ENCODE measurements at regions not wholly inside any gene's neighbourhood (a gene's known extent, or its start where the extent isn't known, plus 50 kb on each side); places are given as distances from the start of the nearest gene placed in this dataset.

DNA sequence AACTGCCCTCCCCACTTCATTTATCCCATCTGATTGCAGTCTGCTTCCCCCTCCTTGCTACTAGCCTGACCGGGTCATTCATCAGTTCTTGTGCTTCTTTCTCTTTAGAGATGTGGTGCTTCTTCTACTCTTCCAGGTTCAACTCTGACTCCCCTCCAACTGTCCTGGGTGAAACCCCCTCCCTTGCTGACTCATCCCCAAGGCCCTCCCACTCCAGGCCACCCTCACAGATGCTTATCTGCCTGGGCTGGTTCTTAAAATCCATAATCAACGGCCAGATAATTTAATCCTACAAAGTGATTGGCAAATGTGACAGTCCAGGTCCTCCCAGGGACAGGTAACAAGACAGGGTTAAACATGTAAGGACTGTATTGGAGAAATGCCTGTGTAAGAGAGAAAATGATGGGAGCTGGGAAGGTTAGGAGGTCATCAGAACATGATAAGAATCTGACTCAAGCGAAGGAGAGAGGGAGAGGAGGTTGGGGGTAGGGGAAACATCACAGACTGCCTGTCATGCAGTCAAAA is 182.8 kb upstream of the C1QTNF7 start:
- no peak for DNase-seq
- Mint-ChIP-seq H3K27ac (ENCODE audit: unreplicated experiment) (no peak overlapping the region), H3K4me3 (ENCODE audit: unreplicated experiment) (no peak overlapping the region), H3K4me1 (ENCODE audit: low read depth, unreplicated experiment) (no peaks in the 10 kb centered on the region), H3K27me3 (ENCODE audit: unreplicated experiment) (no peaks in the 10 kb centered on the region), H3K9me3 (ENCODE audit: unreplicated experiment) (no peaks in the 10 kb centered on the region), H3K36me3 (ENCODE audit: unreplicated experiment) (no peaks in the 10 kb centered on the region)
- TF ChIP-seq, protein P1, sequence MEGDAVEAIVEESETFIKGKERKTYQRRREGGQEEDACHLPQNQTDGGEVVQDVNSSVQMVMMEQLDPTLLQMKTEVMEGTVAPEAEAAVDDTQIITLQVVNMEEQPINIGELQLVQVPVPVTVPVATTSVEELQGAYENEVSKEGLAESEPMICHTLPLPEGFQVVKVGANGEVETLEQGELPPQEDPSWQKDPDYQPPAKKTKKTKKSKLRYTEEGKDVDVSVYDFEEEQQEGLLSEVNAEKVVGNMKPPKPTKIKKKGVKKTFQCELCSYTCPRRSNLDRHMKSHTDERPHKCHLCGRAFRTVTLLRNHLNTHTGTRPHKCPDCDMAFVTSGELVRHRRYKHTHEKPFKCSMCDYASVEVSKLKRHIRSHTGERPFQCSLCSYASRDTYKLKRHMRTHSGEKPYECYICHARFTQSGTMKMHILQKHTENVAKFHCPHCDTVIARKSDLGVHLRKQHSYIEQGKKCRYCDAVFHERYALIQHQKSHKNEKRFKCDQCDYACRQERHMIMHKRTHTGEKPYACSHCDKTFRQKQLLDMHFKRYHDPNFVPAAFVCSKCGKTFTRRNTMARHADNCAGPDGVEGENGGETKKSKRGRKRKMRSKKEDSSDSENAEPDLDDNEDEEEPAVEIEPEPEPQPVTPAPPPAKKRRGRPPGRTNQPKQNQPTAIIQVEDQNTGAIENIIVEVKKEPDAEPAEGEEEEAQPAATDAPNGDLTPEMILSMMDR (IDR thresholded peaks at IDR 0.05; ENCODE audit: partially characterized antibody, unreplicated experiment), result no peak

DNA sequence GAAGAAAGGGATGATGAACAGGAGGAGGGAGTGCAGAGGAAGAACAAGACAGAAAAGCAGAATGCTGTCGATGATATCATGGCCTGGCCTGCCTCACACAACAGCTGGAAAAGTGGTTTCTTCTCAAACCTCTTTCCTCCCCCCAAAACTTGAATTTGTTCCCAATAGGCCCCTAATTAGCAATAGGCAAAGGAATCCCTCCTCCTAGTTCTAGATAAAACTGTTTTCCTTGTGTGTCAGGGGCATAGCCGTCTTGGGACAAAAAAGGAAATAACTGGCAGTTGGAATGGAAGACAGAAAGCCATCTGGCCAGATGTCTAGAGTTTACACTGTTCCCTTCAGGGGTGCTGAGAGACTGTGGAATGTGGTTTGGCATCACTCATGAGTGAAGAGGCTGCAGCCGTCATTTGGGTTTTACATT is 177.8 kb upstream of the C1QTNF7 start:
- Mint-ChIP-seq H3K4me3 (ENCODE audit: unreplicated experiment) (no peak overlapping the region), H3K36me3 (ENCODE audit: unreplicated experiment) (no peaks in the 10 kb centered on the region), H3K4me1 (ENCODE audit: low read depth, unreplicated experiment) (no peaks in the 10 kb centered on the region), H3K9me3 (ENCODE audit: unreplicated experiment) (no peaks in the 10 kb centered on the region), H3K27me3 (ENCODE audit: unreplicated experiment) (no peaks in the 10 kb centered on the region), H3K27ac (ENCODE audit: unreplicated experiment) (no peak overlapping the region)
- TF ChIP-seq, protein P1 (IDR thresholded peaks at IDR 0.05; ENCODE audit: partially characterized antibody, unreplicated experiment), result no peak
- DNase-seq, result no peak

DNA sequence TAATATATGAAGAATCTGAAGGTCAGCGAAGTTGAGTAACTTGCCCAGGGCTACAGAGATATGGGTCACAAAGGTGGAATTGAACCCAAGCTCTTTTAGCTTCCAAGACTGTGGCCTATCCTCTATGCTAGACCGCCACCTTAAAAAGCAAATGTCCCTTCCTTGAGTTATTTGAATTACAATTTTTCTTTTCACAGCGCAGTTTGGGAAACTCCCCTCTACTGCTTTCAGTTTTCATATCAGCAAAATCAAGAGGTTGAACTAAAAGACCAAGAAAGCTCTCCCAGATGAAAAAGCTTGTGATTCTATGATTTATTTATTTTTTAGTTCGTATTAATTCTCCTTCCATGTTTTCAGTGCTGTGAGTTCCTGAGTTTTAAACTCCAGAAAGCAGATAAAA is 174.5 kb upstream of the C1QTNF7 start:
- H3K27me3 Mint-ChIP-seq (ENCODE audit: unreplicated experiment), result peaks cover 2% of the 10 kb centered on the region
- H3K4me3 Mint-ChIP-seq (ENCODE audit: unreplicated experiment), result no peak overlapping the region
- H3K36me3 Mint-ChIP-seq (ENCODE audit: unreplicated experiment), result no peaks in the 10 kb centered on the region
- no peak overlapping the region for H3K27ac Mint-ChIP-seq (ENCODE audit: unreplicated experiment)
- H3K4me1 Mint-ChIP-seq (ENCODE audit: low read depth, unreplicated experiment), result no peaks in the 10 kb centered on the region
- TF ChIP-seq, protein P1 (IDR thresholded peaks at IDR 0.05; ENCODE audit: partially characterized antibody, unreplicated experiment), result no peak
- H3K9me3 Mint-ChIP-seq (ENCODE audit: unreplicated experiment), result no peaks in the 10 kb centered on the region
- no peak for DNase-seq

DNA sequence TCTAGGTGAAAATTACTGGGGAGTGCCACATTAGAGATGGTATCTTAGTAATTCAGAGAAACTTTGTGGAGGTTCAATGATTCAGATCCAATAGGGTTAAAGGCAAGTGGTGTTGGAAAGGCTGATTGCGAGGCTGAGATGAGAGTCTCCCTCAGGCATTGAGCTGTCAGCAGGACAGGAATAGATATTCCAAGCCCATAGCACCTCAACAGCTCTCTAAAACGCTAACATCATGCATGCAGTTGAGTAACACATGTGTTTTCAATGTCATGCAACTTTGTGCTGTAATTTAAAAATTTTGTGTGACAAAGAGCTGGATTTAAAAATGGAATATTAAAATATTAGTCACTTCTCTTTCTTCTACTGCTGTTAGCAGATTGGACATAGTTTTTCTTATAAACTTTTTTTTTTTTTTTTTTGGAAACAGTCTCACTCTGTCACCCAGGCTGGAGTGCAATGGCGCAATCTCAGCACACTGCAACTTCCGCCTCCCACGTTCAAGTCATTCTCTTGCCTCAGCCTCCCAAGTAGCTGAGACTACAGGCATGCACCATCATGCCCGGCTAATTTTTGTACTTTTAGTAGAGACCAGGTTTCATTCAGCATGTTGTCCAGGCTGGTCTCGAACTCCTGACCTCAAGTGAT is 173.5 kb upstream of the C1QTNF7 start:
- Mint-ChIP-seq H3K4me1 (ENCODE audit: low read depth, unreplicated experiment) (no peaks in the 10 kb centered on the region), H3K27me3 (ENCODE audit: unreplicated experiment) (peaks cover 2% of the 10 kb centered on the region), H3K36me3 (ENCODE audit: unreplicated experiment) (no peaks in the 10 kb centered on the region), H3K9me3 (ENCODE audit: unreplicated experiment) (no peaks in the 10 kb centered on the region), H3K4me3 (ENCODE audit: unreplicated experiment) (no peak overlapping the region), H3K27ac (ENCODE audit: unreplicated experiment) (no peak overlapping the region)
- DNase-seq, result no peak
- TF ChIP-seq, protein P1 (IDR thresholded peaks at IDR 0.05; ENCODE audit: partially characterized antibody, unreplicated experiment), result no peak

DNA sequence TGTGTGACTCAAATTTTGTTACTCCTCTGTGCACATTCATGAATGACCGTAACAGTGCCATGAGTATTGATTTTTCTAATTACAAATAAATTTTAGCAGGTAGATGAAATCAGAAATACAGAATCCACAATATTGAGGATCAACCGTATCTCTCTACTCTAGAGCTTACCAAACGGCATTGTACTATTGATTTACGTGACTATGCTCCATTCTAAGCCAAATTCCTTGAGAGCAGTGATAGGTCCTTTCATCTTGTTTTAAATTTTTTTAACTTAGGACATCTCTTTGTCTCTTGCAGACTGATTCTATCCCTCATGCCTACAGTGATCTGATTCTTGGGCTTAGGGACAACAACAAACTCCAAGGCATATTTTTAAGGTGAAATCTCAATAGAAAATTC is 172.3 kb upstream of the C1QTNF7 start:
- Mint-ChIP-seq H3K36me3 (ENCODE audit: unreplicated experiment) (no peaks in the 10 kb centered on the region), H3K27ac (ENCODE audit: unreplicated experiment) (no peak overlapping the region), H3K9me3 (ENCODE audit: unreplicated experiment) (no peaks in the 10 kb centered on the region), H3K4me3 (ENCODE audit: unreplicated experiment) (no peak overlapping the region), H3K27me3 (ENCODE audit: unreplicated experiment) (peaks cover 2% of the 10 kb centered on the region), H3K4me1 (ENCODE audit: low read depth, unreplicated experiment) (no peaks in the 10 kb centered on the region)
- TF ChIP-seq, protein P1 (IDR thresholded peaks at IDR 0.05; ENCODE audit: partially characterized antibody, unreplicated experiment), result no peak
- no peak for DNase-seq

All from glutamatergic neuron (in vitro differentiated cells).